ENCODE measurements at regions not wholly inside any gene's neighbourhood (a gene's known extent, or its start where the extent isn't known, plus 50 kb on each side); places are given as distances from the start of the nearest gene placed in this dataset.

DNA sequence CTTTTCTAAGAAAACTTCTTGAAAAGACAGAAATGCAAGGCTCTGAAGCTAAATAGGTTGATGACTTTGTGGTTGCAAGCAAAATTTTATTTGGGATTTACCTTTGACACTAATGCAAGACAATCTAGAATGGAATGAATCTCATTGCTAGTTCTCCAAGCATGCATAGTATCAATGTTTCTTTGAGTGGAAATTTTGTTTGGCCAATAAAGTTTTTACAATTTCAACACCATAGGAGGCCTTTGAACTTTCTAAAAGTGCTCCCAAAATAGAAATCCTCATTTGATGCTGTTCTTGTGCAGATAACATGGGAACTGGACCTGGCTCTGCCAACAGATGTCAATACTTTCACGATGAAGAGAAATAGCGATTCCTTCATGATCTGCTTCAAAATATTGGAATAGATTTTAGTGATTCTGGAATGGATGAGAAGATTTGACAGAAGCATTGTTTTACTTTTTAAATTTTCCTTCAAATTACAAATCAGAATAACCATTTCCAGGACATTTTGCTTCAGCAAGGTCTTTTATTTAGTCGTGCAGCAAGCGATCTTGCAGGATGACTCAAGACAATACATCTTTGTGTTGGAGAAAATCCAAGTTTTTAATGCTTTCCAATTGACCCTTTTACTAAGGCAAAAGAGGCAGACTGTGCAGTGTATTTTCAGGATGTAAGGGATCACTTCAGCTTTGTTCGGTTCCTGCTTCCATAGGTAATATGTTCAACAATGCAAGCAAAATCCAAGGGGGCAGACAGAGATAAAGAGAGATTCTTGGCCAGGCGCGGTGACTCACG lies 51.7 kb upstream of the OTUD4 start:
- TF ChIP-seq, protein P1, sequence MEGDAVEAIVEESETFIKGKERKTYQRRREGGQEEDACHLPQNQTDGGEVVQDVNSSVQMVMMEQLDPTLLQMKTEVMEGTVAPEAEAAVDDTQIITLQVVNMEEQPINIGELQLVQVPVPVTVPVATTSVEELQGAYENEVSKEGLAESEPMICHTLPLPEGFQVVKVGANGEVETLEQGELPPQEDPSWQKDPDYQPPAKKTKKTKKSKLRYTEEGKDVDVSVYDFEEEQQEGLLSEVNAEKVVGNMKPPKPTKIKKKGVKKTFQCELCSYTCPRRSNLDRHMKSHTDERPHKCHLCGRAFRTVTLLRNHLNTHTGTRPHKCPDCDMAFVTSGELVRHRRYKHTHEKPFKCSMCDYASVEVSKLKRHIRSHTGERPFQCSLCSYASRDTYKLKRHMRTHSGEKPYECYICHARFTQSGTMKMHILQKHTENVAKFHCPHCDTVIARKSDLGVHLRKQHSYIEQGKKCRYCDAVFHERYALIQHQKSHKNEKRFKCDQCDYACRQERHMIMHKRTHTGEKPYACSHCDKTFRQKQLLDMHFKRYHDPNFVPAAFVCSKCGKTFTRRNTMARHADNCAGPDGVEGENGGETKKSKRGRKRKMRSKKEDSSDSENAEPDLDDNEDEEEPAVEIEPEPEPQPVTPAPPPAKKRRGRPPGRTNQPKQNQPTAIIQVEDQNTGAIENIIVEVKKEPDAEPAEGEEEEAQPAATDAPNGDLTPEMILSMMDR (IDR thresholded peaks at IDR 0.05 in 8 of 11, conservative IDR thresholded peaks at IDR 0.05 in 3 of 11): no peak
- TF ChIP-seq POLR2AphosphoS5 (IDR thresholded peaks at IDR 0.05) (no peak), POLR2A (IDR thresholded peaks at IDR 0.05) (no peak)
